DOHH2 (cell line): ENCODE measurements at regions not wholly inside any gene's neighbourhood (a gene's known extent, or its start where the extent isn't known, plus 50 kb on each side); places are given as distances from the start of the nearest gene placed in this dataset.

Source experiments
- H3F3A ChIP-seq: fragments of 200-600 bp; sonication (generic), shearing (Covaris generic); 2 replicates; pipeline ENCODE4 v1.6.0; 2016; ENCODE audit warnings: antibody characterized with exemption, mild to moderate bottlenecking; ENCODE audit not compliant: control insufficient read depth, insufficient read depth
- H3K27ac ChIP-seq: fragments of 200-600 bp; sonication (generic); 2 replicates; pipeline ENCODE4 v1.5.1; 2014; ENCODE audit warnings: low read depth, mild to moderate bottlenecking, low read length, moderate library complexity
- H3K27me3 ChIP-seq: fragments of 200-600 bp; sonication (generic); 2 replicates; pipeline ENCODE4 v1.6.1; 2014; ENCODE audit warnings: mild to moderate bottlenecking, low read length, mixed read lengths; ENCODE audit not compliant: control insufficient read depth
- H3K36me3 ChIP-seq: fragments of 200-600 bp; sonication (generic); 2 replicates; pipeline ENCODE4 v1.6.1; 2014; ENCODE audit warnings: mild to moderate bottlenecking, low read length, moderate library complexity, mixed read lengths; ENCODE audit not compliant: control insufficient read depth
- H3K4me1 ChIP-seq: fragments of 200-600 bp; sonication (generic); 2 replicates; pipeline ENCODE4 v1.6.1; 2014; ENCODE audit warnings: mild to moderate bottlenecking, low read length, mixed read lengths; ENCODE audit not compliant: control insufficient read depth
- H3K4me2 ChIP-seq: fragments of 200-600 bp; sonication (generic); 2 replicates; pipeline ENCODE4 v1.6.0; 2014; ENCODE audit warnings: mild to moderate bottlenecking, low read length, moderate library complexity
- H3K4me3 ChIP-seq: fragments of 200-600 bp; sonication (generic); 2 replicates; pipeline ENCODE4 v1.5.1; 2014; ENCODE audit warnings: mild to moderate bottlenecking, low read length, mixed read lengths
- H3K79me2 ChIP-seq: fragments of 200-600 bp; sonication (generic); 2 replicates; pipeline ENCODE4 v1.6.1; 2014; ENCODE audit warnings: mild to moderate bottlenecking, low read length, mixed read lengths; ENCODE audit not compliant: control insufficient read depth
- H3K9me2 ChIP-seq: fragments of 200-600 bp; sonication (generic); replicated peaks from 2 replicates; pipeline ENCODE4 v1.6.1; 2014; ENCODE audit warnings: mild to moderate bottlenecking, low read length, mixed read lengths; ENCODE audit not compliant: control insufficient read depth
- H3K9me3 ChIP-seq: fragments of 200-600 bp; sonication (generic); 2 replicates; pipeline ENCODE4 v1.6.1; 2014; ENCODE audit warnings: antibody characterized with exemption, low read length, mixed read lengths; ENCODE audit not compliant: control insufficient read depth, insufficient read depth
- H4K20me1 ChIP-seq: fragments of 200-600 bp; sonication (generic); 2 replicates; pipeline ENCODE4 v1.6.0; 2014; ENCODE audit warnings: low read depth, mild to moderate bottlenecking, antibody characterized with exemption, low read length, moderate library complexity; ENCODE audit not compliant: control insufficient read depth, insufficient read depth
- EZH2phosphoT487 ChIP-seq: fragments of 200-600 bp; sonication (generic); IDR thresholded peaks from 2 replicates; pipeline ENCODE4 v1.6.1; 2017; ENCODE audit warnings: borderline replicate concordance, mild to moderate bottlenecking, antibody characterized with exemption, low read length, moderate library complexity, mixed read lengths
- TF ChIP-seq, protein P1 (sequence below): fragments of 200-600 bp; sonication (generic); IDR thresholded peaks from one replicate; pipeline ENCODE4 v1.5.1; 2014; ENCODE audit warnings: antibody characterized with exemption, mild to moderate bottlenecking, low read depth, low read length; ENCODE audit not compliant: poor library complexity, severe bottlenecking

DNA sequence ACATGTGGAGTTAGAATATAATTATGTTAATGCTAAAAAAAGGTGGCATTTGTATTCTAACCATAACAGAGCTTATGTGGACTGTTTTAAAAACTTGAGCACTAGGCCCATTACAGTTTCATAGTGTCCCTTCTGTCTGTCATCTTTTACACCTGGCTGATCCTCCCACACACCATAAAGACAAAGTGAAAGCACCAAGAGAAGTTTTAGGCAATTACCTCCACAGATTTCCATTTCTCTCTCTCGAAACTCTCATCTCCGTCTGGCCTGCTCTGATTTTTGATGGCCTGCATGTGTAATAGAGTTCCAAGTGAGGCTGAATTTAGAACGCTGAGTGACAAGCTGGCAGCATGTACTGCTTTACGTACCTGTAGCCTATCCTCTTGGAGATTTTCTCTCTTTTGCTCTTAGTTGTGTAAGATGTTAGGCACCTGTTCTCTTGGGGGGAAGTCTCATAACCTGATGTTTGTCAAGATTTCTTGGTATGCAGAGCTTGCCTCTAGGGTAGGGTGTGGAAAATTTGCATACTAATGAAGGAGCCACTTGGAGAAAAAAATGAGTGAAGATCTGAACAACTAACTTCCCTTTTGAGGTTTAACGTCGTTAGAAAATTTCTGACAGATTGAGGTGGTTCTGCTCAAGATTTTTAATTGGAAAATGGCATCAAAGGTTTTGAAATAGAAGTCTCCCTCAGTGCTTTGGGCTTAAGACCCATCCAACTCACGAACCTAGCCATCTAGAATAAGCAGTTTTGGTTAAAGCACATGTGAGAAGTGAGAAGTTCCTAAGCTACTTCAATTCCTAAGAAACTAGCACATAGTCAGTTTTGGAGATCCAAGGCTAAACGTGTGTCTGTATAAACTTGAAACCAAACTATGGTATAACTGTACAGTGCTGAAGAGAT is 57.6 kb upstream of the RAP1GDS1 start:
- no peaks in the 10 kb centered on the region for H4K20me1 ChIP-seq

GRCh38 chr4:98202907-98203306 is 58.3 kb upstream of the RAP1GDS1 start:
- Histone ChIP-seq H4K20me1 (no peaks in the 10 kb centered on the region), H3K4me3 (no peak overlapping the region), H3K36me3 (no peaks in the 10 kb centered on the region), H3K79me2 (no peaks in the 10 kb centered on the region), H3K27me3 (no peaks in the 10 kb centered on the region), H3K9me2 (no peaks in the 10 kb centered on the region), H3K4me2 (no peak overlapping the region), H3F3A (no peaks in the 10 kb centered on the region), H3K27ac (no peak overlapping the region), H3K9me3 (no peaks in the 10 kb centered on the region), H3K4me1 (peaks cover 11% of the 10 kb centered on the region)
- TF ChIP-seq EZH2phosphoT487, result no peak
- TF ChIP-seq, protein P1, sequence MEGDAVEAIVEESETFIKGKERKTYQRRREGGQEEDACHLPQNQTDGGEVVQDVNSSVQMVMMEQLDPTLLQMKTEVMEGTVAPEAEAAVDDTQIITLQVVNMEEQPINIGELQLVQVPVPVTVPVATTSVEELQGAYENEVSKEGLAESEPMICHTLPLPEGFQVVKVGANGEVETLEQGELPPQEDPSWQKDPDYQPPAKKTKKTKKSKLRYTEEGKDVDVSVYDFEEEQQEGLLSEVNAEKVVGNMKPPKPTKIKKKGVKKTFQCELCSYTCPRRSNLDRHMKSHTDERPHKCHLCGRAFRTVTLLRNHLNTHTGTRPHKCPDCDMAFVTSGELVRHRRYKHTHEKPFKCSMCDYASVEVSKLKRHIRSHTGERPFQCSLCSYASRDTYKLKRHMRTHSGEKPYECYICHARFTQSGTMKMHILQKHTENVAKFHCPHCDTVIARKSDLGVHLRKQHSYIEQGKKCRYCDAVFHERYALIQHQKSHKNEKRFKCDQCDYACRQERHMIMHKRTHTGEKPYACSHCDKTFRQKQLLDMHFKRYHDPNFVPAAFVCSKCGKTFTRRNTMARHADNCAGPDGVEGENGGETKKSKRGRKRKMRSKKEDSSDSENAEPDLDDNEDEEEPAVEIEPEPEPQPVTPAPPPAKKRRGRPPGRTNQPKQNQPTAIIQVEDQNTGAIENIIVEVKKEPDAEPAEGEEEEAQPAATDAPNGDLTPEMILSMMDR, result no peak

More for the DNA sequence above, 57.6 kb upstream of the RAP1GDS1 start:
- peak overlapping the region; percentile 42 for H3K4me2 ChIP-seq
- H3K4me3 ChIP-seq, result peak overlapping the region; percentile 5
- no peaks in the 10 kb centered on the region for H3K9me2 ChIP-seq
- H3K9me3 ChIP-seq, result no peaks in the 10 kb centered on the region
- no peaks in the 10 kb centered on the region for H3K79me2 ChIP-seq
- no peaks in the 10 kb centered on the region for H3K27me3 ChIP-seq
- TF ChIP-seq, protein P1, result no peak
- no peak for TF ChIP-seq EZH2phosphoT487
- H3F3A ChIP-seq, result no peaks in the 10 kb centered on the region
- H3K36me3 ChIP-seq, result no peaks in the 10 kb centered on the region
- peaks cover 11% of the 10 kb centered on the region for H3K4me1 ChIP-seq
- H3K27ac ChIP-seq, result no peak overlapping the region

GRCh38 chr4:98199247-98199646 is 56.0 kb upstream of the STPG2 start:
- Histone ChIP-seq H3K36me3 (no peaks in the 10 kb centered on the region), H4K20me1 (no peaks in the 10 kb centered on the region), H3K4me3 (no peak overlapping the region), H3K9me3 (0 out of 2 replicates have a peak, but pooled peaks cover 3% of the 10 kb centered on the region), H3K79me2 (no peaks in the 10 kb centered on the region), H3K4me2 (no peak overlapping the region), H3F3A (no peaks in the 10 kb centered on the region), H3K27me3 (no peaks in the 10 kb centered on the region), H3K4me1 (peaks cover 11% of the 10 kb centered on the region), H3K27ac (no peak overlapping the region), H3K9me2 (no peaks in the 10 kb centered on the region)
- no peak for TF ChIP-seq EZH2phosphoT487
- TF ChIP-seq, protein P1, result peak; percentile 16
